ENCODE measurements at regions not wholly inside any gene's neighbourhood (a gene's known extent, or its start where the extent isn't known, plus 50 kb on each side); places are given as distances from the start of the nearest gene placed in this dataset.

DNA sequence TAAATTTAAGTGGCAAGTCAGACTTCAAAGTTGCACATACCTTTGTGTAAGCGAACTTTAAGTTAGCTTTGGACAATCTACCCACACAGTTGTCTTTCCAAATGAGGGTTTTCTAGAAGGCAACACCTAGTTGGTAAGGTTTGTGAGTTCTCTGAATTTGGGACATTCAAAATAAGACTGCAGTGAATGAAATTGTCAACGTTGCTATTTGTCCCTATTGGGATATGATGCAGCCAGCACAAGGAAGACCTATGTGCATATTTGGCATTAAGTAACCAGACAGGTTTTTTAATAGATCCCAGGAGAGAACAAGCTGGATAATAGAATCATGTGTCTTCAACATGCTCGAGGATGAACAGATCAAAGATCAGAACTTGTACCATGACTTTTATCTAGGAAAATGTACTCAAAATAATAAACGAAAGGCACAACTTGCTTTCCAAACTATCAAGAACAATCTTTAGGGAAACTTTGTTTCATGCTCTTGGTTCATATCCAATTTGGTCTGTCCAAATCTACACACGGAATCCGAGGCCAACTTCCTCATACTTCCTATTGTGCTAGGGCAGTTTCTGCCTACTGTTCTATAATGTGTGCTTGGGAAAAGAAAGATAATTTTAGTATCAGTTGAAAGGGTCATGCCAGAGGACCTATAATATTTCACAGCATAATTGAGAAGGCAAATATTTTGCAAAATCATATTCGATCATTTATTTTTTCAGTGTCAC, 284.2 kb upstream of the SOX5 start:
- DNase-seq (ENCODE audit: extremely low read depth in 1 of 2, low read depth in 1 of 2), result no peak

DNA sequence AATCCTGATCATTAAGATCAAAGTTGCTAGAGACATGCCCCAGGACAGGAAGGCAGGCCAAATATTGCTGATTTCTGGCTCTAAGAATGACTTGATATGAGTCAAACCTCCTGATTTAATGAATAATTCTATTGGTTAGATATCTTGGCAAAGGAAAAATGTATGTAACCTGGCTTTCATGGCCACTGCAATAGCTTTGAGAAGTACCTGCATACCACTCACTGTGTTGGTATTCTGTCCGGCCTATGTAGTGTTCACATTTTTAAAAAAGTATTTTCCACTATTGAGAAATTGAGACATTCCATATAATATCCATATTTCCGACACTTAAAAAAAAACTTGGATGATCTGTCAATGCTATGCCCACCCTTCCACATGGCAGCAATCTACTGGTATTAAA, 283.1 kb upstream of the SOX5 start:
- DNase-seq (ENCODE audit: extremely low read depth in 1 of 2, low read depth in 1 of 2), result no peak

DNA sequence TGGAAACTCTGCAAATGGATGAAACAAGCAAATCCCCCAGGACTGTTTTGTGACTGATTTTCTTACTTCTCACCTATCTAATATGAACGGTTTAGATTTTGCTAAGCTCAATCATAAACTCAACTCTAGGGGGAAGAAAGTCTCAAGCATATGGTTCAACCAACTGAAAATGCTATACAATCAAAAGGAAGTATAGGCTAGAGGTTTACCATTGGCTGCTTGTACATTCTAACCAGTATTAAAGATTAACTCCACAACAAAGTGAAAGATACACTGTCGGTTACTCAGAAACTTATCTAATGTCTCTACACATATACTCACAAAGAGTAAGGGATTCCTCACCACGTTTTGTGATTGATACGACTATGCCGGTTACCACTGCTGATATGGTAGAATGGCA, 281.8 kb upstream of the SOX5 start:
- no peak for DNase-seq (ENCODE audit: extremely low read depth in 1 of 2, low read depth in 1 of 2)

DNA sequence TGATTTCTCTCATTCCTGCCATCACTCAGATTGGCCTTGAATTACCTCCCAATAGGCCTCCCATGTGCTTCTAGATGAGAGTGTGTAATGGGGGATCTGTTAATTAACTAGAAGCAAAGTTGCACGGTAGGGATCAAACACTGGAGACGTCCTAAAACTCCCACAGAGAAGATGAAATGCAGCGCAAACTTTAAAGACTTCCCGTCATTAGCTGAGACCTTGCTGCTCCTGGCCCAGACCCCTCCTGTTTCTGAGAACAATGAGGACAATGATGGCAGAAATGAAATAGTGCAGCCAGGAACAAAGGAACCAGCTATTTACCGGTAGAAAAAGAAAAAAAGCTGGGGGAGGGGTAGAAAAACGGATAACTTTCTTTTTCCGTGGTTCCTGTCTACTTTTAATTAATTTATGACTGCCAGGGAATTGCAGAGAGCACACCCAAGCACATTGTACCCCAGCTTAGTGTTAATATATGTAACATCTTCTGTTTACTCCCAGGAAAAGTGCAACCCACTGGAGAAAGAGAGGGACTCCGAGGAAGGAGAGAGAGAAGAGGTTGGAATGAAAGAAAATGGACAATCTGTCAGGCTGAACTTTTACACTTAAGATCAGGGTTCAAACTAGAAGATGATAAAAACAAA, 280.7 kb upstream of the SOX5 start:
- no peak for DNase-seq (ENCODE audit: extremely low read depth in 1 of 2, low read depth in 1 of 2)

DNA sequence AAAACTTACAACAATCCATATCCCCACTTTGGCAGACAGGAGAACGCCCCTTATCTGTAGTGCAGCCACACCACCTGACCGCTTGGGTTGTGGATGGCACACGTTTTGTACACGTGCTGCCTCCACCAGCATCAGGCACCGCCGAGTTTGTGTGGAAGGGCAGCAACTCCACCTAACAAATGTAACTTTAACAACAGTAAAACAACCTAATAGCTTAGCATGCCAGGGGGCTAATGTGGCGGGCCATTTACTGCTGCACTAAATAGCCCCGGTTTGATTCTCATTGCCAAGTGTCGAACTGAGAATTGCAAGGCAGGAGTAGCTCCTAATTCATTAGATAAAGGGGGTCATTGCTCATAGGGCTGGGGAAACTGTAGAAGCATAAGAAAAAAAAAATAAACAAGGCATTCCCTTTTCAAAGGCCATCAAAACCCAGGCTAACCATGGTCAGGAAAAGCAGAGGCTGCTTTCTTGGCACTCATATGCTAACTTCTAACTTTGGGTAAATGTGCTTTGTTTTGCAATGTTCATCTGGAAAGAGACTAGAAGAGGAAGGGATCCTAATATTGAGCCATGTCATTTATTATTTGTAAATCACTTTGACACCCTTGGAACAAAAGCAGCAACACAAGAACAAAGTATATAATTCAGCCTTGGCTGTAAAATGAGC, 279.7 kb upstream of the SOX5 start:
- no peak for DNase-seq (ENCODE audit: extremely low read depth in 1 of 2, low read depth in 1 of 2)

DNA sequence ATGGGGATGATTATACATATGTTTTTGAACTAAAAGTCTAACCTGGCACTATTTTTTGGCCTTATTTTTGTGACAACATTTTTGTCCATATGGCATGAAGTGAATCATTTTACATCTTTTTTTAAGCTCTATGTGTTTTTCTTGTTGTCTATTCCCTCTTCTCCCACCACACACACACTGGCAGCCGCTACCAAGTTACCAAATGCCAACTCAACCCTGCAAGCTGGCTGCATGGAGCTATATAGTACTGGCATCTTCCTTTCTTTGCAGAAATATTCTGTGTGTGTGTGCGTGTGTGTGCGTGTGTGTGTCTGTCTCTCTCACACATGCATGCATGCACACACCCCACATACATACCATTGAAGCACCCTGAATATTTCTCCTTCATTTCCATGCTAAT, 278.9 kb upstream of the SOX5 start:
- no peak for DNase-seq (ENCODE audit: extremely low read depth in 1 of 2, low read depth in 1 of 2)

DNA sequence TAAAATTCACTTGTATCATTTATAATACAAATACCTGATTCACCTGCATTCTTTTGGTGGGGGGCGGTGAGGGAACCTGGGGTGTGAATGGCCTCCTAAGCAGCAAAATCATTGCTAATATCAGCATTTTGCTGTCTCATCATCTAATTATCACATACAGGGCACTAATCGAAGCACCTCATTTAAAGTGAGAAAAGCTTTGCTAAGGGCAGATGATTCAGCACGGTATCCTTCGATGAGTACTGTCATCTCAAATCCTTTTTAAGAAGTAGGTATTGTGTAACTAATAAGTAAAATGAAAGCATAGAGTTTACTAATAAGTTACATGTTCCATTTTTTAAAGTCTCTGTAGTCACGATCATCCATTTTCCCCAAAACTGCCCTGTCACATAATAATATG, 278.1 kb upstream of the SOX5 start:
- DNase-seq (ENCODE audit: extremely low read depth in 1 of 2, low read depth in 1 of 2), result no peak

DNA sequence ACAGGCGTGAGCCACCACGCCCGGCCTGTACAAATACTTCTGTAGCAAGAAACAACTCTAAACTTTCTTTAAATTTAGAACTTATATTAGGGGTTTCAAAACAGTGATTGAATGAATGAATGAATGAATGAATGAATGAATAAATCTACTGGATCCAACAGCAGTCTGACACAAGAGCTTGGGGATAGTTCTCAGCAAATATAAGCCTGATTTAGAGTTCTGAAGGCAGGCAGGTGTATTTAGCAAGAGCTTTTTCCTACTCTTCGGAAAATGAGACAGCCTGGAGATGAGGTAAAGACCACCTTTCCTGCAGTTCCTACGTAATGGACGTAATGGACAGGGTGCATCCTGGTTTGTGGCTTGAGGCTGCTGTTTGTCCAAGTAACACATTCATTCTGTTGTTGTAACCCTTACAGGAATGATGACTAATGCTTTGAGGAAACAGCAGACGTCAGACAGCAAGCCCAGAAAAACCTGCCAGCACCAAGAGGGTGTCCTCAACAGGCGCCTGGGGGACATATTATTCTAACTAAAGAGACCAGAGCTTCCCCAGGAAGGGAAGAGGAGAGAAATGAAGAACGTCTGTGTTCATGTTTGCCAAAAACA, 277.4 kb upstream of the SOX5 start:
- no peak for DNase-seq (ENCODE audit: extremely low read depth in 1 of 2, low read depth in 1 of 2)

DNA sequence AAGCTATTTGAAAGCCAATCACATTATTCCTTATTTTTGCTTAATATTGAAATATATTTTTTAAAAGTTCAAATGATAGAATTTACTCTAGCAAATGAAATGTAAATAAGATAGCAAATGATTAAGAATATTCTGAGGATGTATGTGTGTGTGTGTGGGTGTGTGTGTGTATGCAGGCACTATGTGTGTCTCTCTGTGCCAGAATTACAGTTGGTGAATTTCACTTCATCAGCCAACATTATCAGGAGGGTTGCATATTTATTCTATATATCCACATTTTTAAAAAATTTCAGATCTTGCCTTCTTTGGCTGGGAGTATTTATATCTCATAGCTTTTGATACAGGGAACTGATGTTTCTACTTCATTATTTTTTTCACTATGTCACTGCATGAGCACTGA, 274.9 kb upstream of the SOX5 start:
- no peak for DNase-seq (ENCODE audit: extremely low read depth in 1 of 2, low read depth in 1 of 2)

DNA sequence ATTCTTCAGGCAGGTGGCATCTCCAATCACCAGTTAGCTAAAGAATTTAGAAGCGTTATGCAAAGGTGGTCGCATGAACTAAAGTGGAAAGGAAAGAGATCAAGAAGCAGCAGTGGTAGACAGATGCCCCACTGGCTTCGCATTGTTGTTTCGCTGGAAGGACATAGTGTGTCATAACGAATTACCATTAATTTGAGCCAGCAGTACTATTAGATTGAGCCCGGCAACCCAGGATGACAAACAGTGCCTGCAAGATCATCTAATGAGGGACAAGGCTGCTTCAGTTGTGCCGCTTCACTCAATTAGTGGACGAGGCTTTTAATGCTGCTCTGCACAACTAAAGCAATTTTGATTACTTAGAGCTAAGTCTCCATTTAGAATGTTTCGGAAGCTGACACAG, 274.5 kb upstream of the SOX5 start:
- DNase-seq (ENCODE audit: extremely low read depth in 1 of 2, low read depth in 1 of 2), result no peak

DNA sequence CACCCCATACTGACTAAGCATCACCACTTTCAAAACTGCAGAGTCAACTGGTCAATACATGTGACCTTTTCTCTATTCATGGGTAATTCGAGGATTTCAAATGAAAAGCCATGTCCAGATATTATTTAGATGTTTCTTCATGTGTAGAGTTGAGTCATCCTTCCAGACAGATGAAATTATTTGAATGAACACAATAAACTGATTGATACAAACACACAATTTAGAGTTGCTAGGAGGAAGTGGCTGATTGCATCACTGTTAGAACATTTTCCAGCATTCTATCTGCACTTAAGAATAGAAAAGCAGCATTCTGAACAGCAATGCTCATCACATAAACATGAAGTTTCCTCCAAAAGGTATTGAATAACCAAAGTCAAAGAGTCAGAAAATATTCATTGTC, 273.5 kb upstream of the SOX5 start:
- no peak for DNase-seq (ENCODE audit: extremely low read depth in 1 of 2, low read depth in 1 of 2)

DNA sequence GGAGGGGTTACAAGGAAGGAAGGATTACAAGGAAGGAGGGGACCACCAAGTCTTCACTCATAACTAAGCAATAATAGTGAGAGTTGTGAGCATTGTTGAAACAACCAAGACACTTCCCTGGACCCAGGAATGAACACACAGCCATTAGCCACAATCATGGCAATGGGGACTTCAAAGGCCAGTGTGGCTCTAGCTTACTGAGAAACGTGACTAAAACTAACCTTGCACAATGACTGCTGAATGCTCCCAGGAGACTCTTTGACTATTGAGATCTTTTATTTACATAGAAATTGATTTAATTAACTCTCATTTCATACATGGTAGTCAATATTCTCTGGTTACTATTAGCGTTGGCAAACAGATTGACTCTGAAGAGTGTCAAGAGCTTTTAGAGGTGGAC, 263.0 kb upstream of the SOX5 start:
- no peak for DNase-seq (ENCODE audit: extremely low read depth in 1 of 2, low read depth in 1 of 2)

DNA sequence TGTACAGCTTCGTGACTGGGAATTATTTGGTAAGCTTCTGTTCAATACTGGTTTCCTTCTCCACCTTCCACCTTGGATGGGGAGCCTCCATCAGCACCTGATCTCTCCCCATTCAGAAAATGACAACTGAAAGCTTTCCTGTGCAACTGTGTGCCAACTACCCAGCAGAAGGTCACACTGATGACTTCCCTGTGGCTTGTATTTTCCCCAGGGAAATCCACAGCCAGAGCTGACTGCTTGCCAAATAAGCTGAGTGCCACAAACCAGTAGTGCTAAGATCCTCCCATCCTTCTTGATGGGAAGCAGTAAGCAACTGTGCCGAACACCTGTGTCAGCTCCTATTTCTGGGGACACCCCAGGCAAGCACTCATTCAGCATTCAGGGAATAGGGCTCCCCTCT, 257.2 kb upstream of the SOX5 start:
- DNase-seq (ENCODE audit: extremely low read depth in 1 of 2, low read depth in 1 of 2), result no peak

DNA sequence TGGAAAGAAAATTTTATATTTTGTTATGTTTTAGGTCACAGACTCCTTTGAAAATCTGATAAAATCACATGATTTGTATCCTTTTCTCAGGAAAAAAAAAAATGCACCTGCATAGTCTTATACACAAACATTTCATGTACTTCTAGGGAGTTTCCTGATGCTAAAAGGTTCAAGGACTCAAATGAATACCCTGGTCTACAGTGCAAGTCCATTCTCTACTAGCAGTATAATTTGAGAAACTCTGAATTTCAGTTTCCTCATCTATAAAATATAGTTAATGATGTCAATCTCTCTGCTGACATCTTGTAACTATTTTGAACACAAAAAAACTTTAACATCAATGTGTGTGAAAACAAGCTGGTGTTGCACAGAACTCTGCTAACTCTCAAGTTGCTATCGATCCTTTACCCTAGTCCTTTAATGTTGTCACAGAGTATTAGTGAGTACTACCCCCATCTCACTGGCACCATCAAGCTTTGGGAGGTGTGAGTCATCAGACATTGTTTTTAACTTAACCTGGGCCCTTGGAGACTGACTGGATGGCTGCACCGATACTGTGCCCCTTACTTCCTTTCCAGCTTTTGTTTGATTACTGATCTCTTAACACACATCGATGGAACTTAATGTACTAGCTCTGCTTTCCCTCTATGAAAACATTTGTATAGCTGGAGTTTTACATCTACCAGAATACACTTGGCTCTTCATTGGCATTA, 251.9 kb upstream of the SOX5 start:
- no peak for DNase-seq (ENCODE audit: extremely low read depth in 1 of 2, low read depth in 1 of 2)

DNA sequence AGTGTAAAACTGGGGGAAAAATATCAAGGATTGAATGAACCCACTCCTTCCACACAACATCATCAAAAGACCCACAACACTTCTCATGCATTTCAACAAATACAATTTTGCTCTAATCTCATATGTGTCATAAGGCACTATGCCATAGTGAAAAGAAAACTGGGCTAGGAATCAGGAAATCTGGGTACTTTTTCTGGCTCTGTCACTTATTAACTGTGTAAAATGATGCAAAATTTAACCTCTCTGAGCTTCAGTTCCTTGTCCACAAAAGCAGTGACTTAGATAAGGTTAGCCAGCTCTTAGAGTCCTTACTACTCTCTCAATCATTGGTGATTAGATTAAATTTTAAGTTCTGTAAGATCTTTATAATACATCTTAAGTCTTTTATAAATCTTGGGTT, 250.5 kb upstream of the SOX5 start:
- DNase-seq (ENCODE audit: extremely low read depth in 1 of 2, low read depth in 1 of 2), result no peak

DNA sequence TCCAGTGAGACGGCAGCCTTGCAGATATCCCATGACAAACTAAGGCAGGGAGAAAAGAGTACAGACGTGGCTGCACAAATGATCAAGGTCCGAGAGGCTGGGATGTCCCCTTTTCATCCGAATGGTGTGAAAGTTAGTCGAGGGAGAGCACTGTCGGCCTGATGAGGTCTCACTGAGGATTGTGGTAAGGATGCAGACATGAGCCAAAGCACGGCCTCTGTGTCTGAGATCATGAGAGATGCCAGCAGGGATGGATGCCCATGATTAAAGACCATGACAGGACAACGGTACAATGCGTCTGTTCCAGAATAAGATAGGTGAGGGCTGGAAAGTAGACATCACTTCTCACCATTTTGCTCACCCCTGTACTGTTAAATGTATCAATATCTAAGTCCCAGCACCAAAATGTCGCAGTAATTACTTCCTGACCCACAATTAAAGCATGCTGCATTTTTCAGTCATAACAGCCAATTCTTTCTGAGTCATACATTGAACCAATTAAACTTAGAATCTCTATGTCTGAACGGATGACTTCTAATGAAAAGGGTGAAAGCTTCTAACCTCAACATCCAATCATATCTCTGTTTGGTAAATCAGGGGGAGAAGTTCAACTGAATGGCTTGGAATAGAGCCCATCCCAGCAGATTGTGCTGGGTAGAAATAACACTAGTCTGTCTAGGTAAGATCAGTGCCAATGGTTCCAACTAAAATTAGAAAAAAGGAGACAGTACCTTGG, 249.6 kb upstream of the SOX5 start:
- DNase-seq (ENCODE audit: extremely low read depth in 1 of 2, low read depth in 1 of 2), result no peak

DNA sequence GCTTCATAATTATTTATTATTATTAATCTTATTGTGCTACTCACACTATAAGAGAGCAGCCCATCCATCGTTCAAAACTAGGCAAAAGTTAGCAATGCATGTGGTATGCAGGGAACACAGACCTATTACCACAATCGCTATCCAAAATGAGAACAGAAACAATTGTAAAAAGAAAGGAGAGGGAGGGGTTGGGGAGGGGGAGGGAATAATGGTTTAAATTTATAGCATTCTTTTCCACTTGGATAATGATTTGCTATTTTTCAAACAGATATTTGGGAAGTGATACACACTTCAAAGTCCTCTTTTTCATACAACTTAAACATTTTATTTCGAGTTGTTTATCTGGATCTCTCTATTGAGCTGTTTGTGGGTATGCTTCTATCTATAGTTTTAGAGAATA, 248.6 kb upstream of the SOX5 start:
- DNase-seq (ENCODE audit: extremely low read depth in 1 of 2, low read depth in 1 of 2), result no peak

DNA sequence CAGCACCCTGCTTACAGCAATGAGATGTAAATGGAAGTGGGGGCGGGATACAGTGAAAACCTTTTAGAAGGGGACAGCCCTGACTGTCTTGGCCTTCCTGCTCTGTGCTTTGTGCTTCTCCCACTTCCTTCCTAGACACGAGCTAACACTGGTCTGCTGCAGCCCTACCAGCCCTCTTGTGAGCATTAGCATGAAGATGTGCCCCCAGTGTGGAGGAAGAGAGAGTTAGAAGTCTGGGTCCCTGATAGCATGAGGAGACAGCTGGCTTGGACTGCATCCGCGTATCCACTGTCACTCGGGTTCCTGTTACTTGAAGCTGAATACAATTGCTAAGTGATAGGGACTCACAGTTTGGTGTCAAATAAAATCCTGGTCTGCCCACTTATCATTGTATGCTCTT, 248.1 kb upstream of the SOX5 start:
- DNase-seq (ENCODE audit: extremely low read depth in 1 of 2, low read depth in 1 of 2), result no peak

DNA sequence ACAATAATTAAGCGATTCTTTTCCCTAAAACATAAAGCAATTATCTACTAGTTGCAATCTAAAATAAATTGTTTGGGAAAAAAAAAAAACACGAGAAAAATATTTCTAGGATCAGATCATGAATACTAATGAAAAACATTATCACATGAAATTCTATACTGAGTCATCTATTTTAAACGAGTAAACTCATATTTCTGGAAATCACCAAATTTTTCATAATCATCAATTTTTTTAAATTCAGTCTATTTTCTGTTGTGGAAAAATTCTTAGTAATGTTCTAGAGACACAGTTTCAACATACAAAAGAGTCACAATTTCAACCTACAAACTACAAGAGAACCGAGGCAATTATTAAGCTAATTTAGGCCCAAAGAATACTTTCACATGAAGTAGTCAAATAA, 245.6 kb upstream of the SOX5 start:
- no peak for DNase-seq (ENCODE audit: extremely low read depth in 1 of 2, low read depth in 1 of 2)

DNA sequence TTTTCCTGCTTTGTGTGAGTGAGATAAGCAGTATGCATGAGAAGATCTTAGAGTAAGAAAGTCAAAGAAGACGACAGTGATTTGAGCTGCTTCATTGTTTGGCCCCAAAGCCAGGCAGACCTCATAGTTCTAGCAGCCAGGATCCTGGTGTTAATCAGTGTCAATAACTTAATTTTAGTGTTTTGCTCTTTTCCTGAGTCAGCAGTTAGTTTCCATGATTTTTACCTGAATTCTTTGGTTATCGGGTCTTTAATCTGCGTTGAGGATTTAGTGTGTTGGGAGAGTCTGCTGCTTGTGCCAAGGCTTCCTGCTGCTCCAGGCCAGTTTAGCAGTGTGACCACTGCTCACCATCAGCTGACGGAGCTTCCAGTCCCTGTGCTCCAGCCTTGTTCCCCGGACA, 241.6 kb upstream of the SOX5 start:
- no peak for DNase-seq (ENCODE audit: extremely low read depth in 1 of 2, low read depth in 1 of 2)

DNA sequence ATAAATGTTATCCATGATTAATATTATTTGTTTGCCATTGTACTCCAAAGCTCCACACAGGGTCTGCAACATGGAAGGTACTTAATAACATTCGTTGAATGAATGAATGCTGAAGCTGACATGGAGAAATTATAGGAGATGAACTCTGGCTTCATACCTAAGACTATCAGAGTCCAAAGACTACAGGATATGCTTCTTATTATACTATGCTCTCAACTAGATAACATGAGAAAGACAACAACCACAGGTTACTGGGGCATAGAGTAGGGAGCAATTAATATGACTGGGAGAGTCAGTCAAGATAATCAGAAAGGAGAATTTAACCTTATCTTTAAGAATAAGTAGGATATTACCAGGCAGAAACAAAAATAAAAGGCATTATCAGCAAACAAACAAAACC, 236.3 kb upstream of the SOX5 start:
- no peak for DNase-seq (ENCODE audit: extremely low read depth in 1 of 2, low read depth in 1 of 2)

All from stimulated activated CD8-positive, alpha-beta memory T cell treated with anti-CD3 and anti-CD28 coated beads, Interleukin-7, amount 100 ng/mL, for 48 hours (primary cell).